Transverse colon (tissue), 4 donors: ENCODE measurements at regions not wholly inside any gene's neighbourhood (a gene's known extent, or its start where the extent isn't known, plus 50 kb on each side); places are given as distances from the start of the nearest gene placed in this dataset.

Experiments
- DNase-seq: peaks from one replicate; pipeline ENCODE4 v3.0.0-alpha.2; 2019
- H3K27ac ChIP-seq, 4 donors: fragments of 200-600 bp; sonication (generic); 2 replicates each; pipeline ENCODE4 v1.5.1; 2016 to 2018; ENCODE audit warnings: inconsistent platforms in 4 of 4
- H3K27me3 ChIP-seq: fragments of 200-600 bp; sonication (generic); 2 replicates; pipeline ENCODE4 v1.5.1; 2017; ENCODE audit warnings: inconsistent platforms
- H3K36me3 ChIP-seq, 4 donors: fragments of 200-600 bp; sonication (generic); 2 replicates each; pipeline ENCODE4 v1.5.1; 2017 to 2019; ENCODE audit warnings: inconsistent platforms in 4 of 4
- H3K4me1 ChIP-seq, 4 donors: fragments of 200-600 bp; sonication (generic); 2 replicates each; pipeline ENCODE4 v1.5.1; 2017 to 2020; ENCODE audit warnings: inconsistent platforms in 4 of 4
- H3K4me3 ChIP-seq, 4 donors: fragments of 200-600 bp; sonication (generic); 1 replicate in 1 of 4; 2 replicates in 3 of 4; pipeline versions ENCODE4 v1.5.1 to v1.6.1; 2017 to 2019; ENCODE audit warnings: inconsistent platforms in 4 of 4
- H3K9me3 ChIP-seq, 2 donors: fragments of 200-600 bp; sonication (generic); 2 replicates each; pipeline ENCODE4 v1.5.1; 2017 to 2019; ENCODE audit warnings: inconsistent platforms in 2 of 2
- CTCF ChIP-seq, 5 experiments: fragments of 200-600 bp in 3 of 5; fragments of 450-650 bp in 2 of 5; sonication (generic) in 3 of 5; IDR thresholded peaks; 1 replicate in 2 of 5; 2 replicates in 3 of 5; pipeline ENCODE4 v1.5.1; 2016 to 2017; ENCODE audit warnings: antibody characterized with exemption in 5 of 5, inconsistent platforms in 3 of 5, mild to moderate bottlenecking in 2 of 5, moderate library complexity in 1 of 5
- EP300 ChIP-seq: sonication (generic); formaldehyde crosslinking; IDR thresholded peaks from one replicate; pipeline ENCODE4 v1.6.1; 2017; ENCODE audit warnings: antibody characterized with exemption, low read depth
- POLR2A ChIP-seq: fragments of 450-650 bp; IDR thresholded peaks from one replicate; pipeline ENCODE4 v1.6.1; 2016; ENCODE audit warnings: antibody characterized with exemption, mild to moderate bottlenecking, moderate library complexity
- POLR2AphosphoS5 ChIP-seq, 3 donors: sonication (generic); formaldehyde crosslinking; IDR thresholded peaks; one replicate each; pipeline ENCODE4 v1.6.1; 2016; ENCODE audit warnings: antibody characterized with exemption in 3 of 3
- WGBS, 2 donors: methylation state at CpG; one replicate each; pipeline ENCODE4 v1.1.5; 2018; ENCODE audit warnings: low coverage in 1 of 2; 5-methylcytosine and 5-hydroxymethylcytosine counted together
- in situ Hi-C, 4 donors: fragments of 200-750 bp; cut with MboI; loops; one replicate each; pipeline versions ENCODE4 v1.15.0 to v1.15.1; 2017; ENCODE audit warnings: low sequenced_read_pairs in 3 of 4, low pct_ligation_motif_present in 1 of 4, low pct_unique_long_range_greater_than_20kb in 1 of 4
- intact Hi-C: fragments of 100-400 bp; cut with DNase I; formaldehyde crosslinking; loops from one replicate; pipeline ENCODE4 v1.15.1; 2023; ENCODE audit warnings: low total_unique reads

DNA sequence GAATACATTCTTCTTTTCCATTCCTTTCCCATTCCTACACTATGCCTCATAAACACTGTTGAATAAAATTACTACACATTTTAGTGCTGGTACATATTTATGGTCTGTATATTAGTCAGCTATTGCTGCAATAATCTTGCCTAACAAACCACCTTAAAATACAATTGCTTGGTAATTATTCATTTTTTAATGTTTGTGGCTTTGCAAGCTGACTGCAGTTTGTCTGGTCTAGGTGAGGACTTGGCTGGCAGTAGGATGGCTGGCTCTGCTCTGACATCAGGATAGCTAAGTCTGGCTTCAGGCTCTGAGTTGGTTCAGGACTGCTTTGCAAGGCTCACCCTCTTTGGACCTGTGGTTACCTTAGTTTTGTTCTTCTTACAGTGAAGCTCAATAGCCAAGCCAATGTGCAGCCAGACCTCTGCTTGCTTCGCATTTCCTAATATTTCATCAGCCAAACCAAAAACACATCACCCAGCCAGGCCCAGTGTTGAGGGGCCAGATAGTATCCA lies 913.4 kb upstream of the RAG2 start:
- H3K4me3 ChIP-seq = no peak overlapping the region
- intact Hi-C loops = no loop called here
- TF ChIP-seq POLR2A (no peak), POLR2AphosphoS5 (IDR thresholded peaks at IDR 0.05) (no peak), CTCF (IDR thresholded peaks at IDR 0.05) (no peak), EP300 (no peak)

DNA sequence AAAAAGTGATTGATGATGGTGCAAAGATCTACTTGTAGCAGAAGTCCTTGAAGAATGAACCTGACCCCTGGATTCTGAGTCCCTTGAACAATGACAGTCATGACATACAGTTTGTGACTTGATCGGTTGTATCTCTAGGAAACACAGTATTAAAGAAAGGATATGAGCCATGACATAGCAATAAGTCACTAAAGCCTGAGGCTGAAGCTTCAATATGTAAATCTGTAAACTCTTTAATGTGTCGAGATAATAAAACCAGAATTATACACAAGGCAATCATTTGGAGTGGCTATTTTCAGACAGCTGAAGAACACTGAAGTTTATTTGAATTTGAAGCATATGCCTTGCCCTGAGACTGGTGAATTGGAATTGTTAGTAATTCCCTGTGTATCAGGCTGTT lies 911.5 kb upstream of the RAG2 start:
- TF ChIP-seq POLR2AphosphoS5 (IDR thresholded peaks at IDR 0.05) (no peak), CTCF (IDR thresholded peaks at IDR 0.05) (no peak), POLR2A (no peak), EP300 (no peak)
- intact Hi-C loops = no loop called here

More for the DNA sequence above, 913.4 kb upstream of the RAG2 start:
- no peak for DNase-seq
- WGBS, 2 donors = 74 to 100% methylated on average over 1 of the region's 1 CpG
- Histone ChIP-seq H3K27me3 (no peaks in the 10 kb centered on the region), H3K36me3 (no peaks in the 10 kb centered on the region), H3K4me1 (no peaks in the 10 kb centered on the region), H3K27ac (no peak overlapping the region), H3K9me3 (no peaks in the 10 kb centered on the region)
- in situ Hi-C loops = no loop called here

DNA sequence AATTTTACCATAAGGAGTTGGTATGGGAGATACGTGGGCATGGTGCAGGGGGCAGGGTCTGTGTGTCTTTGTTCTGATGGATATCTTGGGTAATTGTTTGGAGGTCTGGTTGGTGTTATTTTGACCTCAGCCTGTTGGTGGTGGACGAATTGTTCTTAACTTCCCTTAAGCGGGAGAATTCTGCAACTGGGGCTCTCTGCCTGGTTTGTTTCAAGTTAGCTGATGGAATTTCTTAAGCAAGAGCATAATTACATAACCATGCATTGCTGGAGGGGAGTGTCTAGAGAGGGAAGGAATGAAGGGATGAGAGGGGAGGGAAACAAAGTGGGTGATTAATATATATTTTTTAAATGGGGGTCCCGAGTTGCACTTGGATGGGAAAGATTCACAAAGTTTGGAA lies 908.5 kb upstream of the RAG2 start:
- DNase-seq = no peak
- no peak for TF ChIP-seq POLR2A
- no peak for TF ChIP-seq EP300
- TF ChIP-seq CTCF (IDR thresholded peaks at IDR 0.05) = no peak
- TF ChIP-seq POLR2AphosphoS5 (IDR thresholded peaks at IDR 0.05) = no peak
- WGBS, 2 donors = 58 to 59% methylated on average over 4 of the region's 4 CpGs
- H3K9me3 ChIP-seq = no peaks in the 10 kb centered on the region
- no peaks in the 10 kb centered on the region for H3K4me1 ChIP-seq
- intact Hi-C loops = no loop called here
- no peak overlapping the region for H3K27ac ChIP-seq
- H3K4me3 ChIP-seq = no peak overlapping the region
- H3K27me3 ChIP-seq = no peaks in the 10 kb centered on the region
- in situ Hi-C loops = no loop called here
- H3K36me3 ChIP-seq = no peaks in the 10 kb centered on the region

More for the DNA sequence above, 911.5 kb upstream of the RAG2 start:
- DNase-seq = no peak
- in situ Hi-C loops = no loop called here
- no peaks in the 10 kb centered on the region for H3K9me3 ChIP-seq
- 66 to 71% methylated on average over 2 of the region's 2 CpGs for WGBS, 2 donors
- H3K27me3 ChIP-seq = no peaks in the 10 kb centered on the region
- H3K36me3 ChIP-seq = no peaks in the 10 kb centered on the region
- no peaks in the 10 kb centered on the region for H3K4me1 ChIP-seq
- no peak overlapping the region for H3K27ac ChIP-seq
- H3K4me3 ChIP-seq = no peak overlapping the region

DNA sequence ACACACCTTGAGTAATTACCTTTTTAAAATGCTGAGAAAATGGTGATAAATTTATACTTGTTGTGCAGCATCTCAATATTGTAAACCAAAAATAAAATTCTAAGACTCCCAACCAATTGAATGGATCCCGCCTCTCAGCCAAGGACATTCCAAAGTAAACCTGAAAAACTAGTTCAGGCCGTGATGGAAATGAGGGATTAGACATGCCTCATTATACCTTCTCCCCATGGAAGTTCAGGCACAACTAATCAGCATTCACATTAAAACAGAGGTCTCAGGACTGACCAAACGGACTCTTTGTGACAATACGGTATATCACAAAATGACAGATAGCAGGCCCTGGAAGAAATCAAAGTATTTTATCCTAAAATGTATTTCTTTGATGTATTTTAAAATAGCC lies 907.4 kb upstream of the RAG2 start:
- no peaks in the 10 kb centered on the region for H3K9me3 ChIP-seq
- no peak overlapping the region for H3K4me3 ChIP-seq
- in situ Hi-C loops (no loop called here), intact Hi-C loops (no loop called here)
- no peak overlapping the region for H3K27ac ChIP-seq
- WGBS, 2 donors = 79 to 88% methylated on average over 4 of the region's 4 CpGs
- no peaks in the 10 kb centered on the region for H3K4me1 ChIP-seq
- H3K27me3 ChIP-seq = no peaks in the 10 kb centered on the region
- DNase-seq = no peak
- H3K36me3 ChIP-seq = no peaks in the 10 kb centered on the region
- TF ChIP-seq CTCF (IDR thresholded peaks at IDR 0.05) (no peak), POLR2A (no peak), EP300 (no peak), POLR2AphosphoS5 (IDR thresholded peaks at IDR 0.05) (no peak)
